Smooth muscle cell (in vitro differentiated cells): ENCODE measurements at regions not wholly inside any gene's neighbourhood (a gene's known extent, or its start where the extent isn't known, plus 50 kb on each side); places are given as distances from the start of the nearest gene placed in this dataset.

Experiments used
- DNase-seq: peaks from one replicate; lab custom pipeline; 2025; ENCODE audit not compliant: unreplicated experiment; lab: John Stamatoyannopoulos, UW
- H2AFZ ChIP-seq: fragments of 200-600 bp; sonication (generic); 2 replicates; pipeline ENCODE4 v1.6.0; 2016; ENCODE audit warnings: antibody characterized with exemption, low read depth, mild to moderate bottlenecking
- H3F3A ChIP-seq: fragments of 200-600 bp; sonication (generic); 2 replicates; pipeline ENCODE4 v1.6.0; 2017; ENCODE audit warnings: antibody characterized with exemption, low read depth
- H3K27ac ChIP-seq: fragments of 200-600 bp; sonication (generic); 2 replicates; pipeline ENCODE4 v1.5.1; 2016; ENCODE audit warnings: low read depth, mild to moderate bottlenecking
- H3K27me3 ChIP-seq: fragments of 200-600 bp; sonication (generic); 2 replicates; pipeline ENCODE4 v1.6.1; 2016; ENCODE audit warnings: low read depth, mild to moderate bottlenecking
- H3K36me3 ChIP-seq: fragments of 200-600 bp; sonication (generic); 2 replicates; pipeline ENCODE4 v1.5.1; 2016; ENCODE audit warnings: low read depth
- H3K4me1 ChIP-seq: fragments of 200-600 bp; sonication (generic); 2 replicates; pipeline ENCODE4 v1.5.1; 2016; ENCODE audit warnings: low read depth
- H3K4me2 ChIP-seq: fragments of 200-600 bp; sonication (generic); 2 replicates; pipeline ENCODE4 v1.6.0; 2016; ENCODE audit warnings: mild to moderate bottlenecking
- H3K4me3 ChIP-seq: fragments of 200-600 bp; sonication (generic); 2 replicates; pipeline ENCODE4 v1.5.1; 2016; ENCODE audit warnings: mild to moderate bottlenecking
- H3K79me2 ChIP-seq: fragments of 200-600 bp; sonication (generic); 2 replicates; pipeline ENCODE4 v1.6.0; 2016; ENCODE audit warnings: low read depth, mild to moderate bottlenecking
- H3K9ac ChIP-seq: fragments of 200-600 bp; sonication (generic); 2 replicates; pipeline ENCODE4 v1.6.0; 2016; ENCODE audit warnings: low read depth
- H3K9me3 ChIP-seq: fragments of 200-600 bp; sonication (generic); replicated peaks from 2 replicates; pipeline ENCODE4 v1.5.1; 2016; ENCODE audit warnings: low read depth
- H4K20me1 ChIP-seq: fragments of 200-600 bp; sonication (generic); 2 replicates; pipeline ENCODE4 v1.6.0; 2016; ENCODE audit warnings: low read depth
- whole genome bisulfite sequencing: methylation state at CpG from one replicate; pipeline ENCODE4 v1.1.7; 2016; ENCODE audit warnings: low lambda C conversion rate; 5-methylcytosine and 5-hydroxymethylcytosine counted together
- TF ChIP-seq, protein P1 (sequence below): fragments of 200-600 bp; sonication (generic); IDR thresholded peaks from 2 replicates; pipeline ENCODE4 v1.5.1; 2017; ENCODE audit warnings: borderline replicate concordance, mild to moderate bottlenecking, antibody characterized with exemption; ENCODE audit not compliant: insufficient read depth, poor library complexity, severe bottlenecking

DNA sequence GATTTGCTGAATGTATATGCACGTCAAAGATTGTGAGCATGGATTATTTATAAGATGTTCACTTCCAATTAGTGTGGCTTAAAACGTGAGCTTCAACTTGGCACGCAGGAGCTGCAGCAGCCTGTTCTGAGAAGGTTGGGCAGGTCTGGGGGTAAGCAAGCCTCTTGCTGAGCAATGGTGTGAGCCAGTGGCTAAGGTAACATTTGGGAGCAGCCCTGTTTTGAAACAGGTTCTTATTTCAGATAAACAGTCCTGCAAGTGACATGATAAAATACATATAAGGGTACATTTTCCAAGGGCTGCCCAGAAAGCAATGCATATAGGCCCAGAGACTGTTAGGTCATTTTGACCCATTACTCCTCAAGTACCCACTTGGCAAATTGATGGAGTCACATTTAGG is 415.3 kb downstream of the ZNF521 start:
- 97% methylated on average over 3 of the region's 3 CpGs for WGBS
- DNase-seq = no peak

DNA sequence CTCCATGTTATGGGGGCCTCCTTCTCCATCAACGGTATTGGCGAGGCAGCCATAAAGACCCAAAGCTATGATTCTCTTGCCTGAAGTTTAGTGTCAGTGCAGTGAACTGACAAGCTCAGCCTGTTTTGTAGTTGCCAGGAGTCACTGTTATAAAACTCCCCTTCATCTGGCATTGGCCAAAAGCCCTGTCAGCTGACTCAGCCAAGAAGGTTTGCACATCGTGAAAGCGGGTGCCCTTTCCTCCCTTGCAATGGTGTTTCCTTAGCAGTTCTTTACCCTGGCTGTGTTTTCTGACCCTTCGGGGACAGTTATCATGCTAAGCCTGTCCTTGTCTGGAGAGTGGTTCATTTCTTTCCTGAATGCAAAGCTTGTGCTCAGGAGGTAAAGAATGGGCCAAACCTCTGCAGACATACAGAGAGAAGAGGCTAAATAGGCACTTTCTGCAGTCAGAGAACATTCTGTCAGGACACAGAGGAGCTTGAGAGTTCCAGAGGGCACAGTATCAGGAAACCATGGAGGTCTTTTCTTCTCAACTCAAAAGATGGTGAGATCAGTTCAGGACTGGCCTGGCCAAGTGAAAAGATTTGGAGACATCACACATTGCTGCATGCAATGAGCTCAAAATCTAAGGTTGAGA is 414.2 kb downstream of the ZNF521 start:
- WGBS = 89% methylated on average over 5 of the region's 5 CpGs

More for the DNA sequence above, 415.3 kb downstream of the ZNF521 start:
- Histone ChIP-seq H3F3A (no peaks in the 10 kb centered on the region), H3K4me2 (no peak overlapping the region), H3K27ac (no peak overlapping the region), H4K20me1 (no peaks in the 10 kb centered on the region), H3K9ac (no peak overlapping the region), H3K4me3 (no peak overlapping the region), H3K27me3 (no peaks in the 10 kb centered on the region), H2AFZ (no peak overlapping the region), H3K4me1 (peaks cover 6% of the 10 kb centered on the region), H3K36me3 (no peaks in the 10 kb centered on the region), H3K9me3 (no peaks in the 10 kb centered on the region), H3K79me2 (no peaks in the 10 kb centered on the region)
- TF ChIP-seq, protein P1, sequence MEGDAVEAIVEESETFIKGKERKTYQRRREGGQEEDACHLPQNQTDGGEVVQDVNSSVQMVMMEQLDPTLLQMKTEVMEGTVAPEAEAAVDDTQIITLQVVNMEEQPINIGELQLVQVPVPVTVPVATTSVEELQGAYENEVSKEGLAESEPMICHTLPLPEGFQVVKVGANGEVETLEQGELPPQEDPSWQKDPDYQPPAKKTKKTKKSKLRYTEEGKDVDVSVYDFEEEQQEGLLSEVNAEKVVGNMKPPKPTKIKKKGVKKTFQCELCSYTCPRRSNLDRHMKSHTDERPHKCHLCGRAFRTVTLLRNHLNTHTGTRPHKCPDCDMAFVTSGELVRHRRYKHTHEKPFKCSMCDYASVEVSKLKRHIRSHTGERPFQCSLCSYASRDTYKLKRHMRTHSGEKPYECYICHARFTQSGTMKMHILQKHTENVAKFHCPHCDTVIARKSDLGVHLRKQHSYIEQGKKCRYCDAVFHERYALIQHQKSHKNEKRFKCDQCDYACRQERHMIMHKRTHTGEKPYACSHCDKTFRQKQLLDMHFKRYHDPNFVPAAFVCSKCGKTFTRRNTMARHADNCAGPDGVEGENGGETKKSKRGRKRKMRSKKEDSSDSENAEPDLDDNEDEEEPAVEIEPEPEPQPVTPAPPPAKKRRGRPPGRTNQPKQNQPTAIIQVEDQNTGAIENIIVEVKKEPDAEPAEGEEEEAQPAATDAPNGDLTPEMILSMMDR = no peak

DNA sequence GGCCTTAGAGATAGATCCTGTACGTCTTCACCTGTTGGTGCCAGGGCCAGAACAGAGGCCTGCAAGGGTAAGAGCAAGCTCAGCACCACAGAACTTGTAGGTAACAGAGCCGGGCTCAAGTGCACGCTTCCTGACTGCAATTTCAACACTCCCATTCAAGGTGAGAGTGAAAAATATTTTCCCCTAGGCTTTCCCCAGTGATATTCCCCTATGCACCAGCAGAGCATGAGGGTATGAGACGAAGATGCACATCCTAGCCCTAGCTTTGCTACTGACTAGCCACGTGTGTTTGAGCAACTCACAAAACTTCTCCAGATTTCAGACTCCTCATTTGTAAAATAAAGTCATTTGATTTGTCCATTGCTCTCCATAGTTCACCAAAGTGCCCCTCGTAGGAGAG is 411.6 kb downstream of the ZNF521 start:
- 92% methylated on average over 6 of the region's 6 CpGs for WGBS
- Histone ChIP-seq H3K36me3 (no peaks in the 10 kb centered on the region), H2AFZ (no peak overlapping the region), H3K79me2 (no peaks in the 10 kb centered on the region), H3K4me2 (no peak overlapping the region), H3K9ac (no peak overlapping the region), H3K27ac (no peak overlapping the region), H3K4me3 (no peak overlapping the region), H3K27me3 (no peaks in the 10 kb centered on the region), H3F3A (no peaks in the 10 kb centered on the region), H3K4me1 (no peaks in the 10 kb centered on the region), H3K9me3 (no peaks in the 10 kb centered on the region), H4K20me1 (no peaks in the 10 kb centered on the region)
- TF ChIP-seq, protein P1 = no peak
- DNase-seq = no peak

More for the DNA sequence above, 414.2 kb downstream of the ZNF521 start:
- H3K27me3 ChIP-seq = no peaks in the 10 kb centered on the region
- H3K9me3 ChIP-seq = no peaks in the 10 kb centered on the region
- H3F3A ChIP-seq = no peaks in the 10 kb centered on the region
- TF ChIP-seq, protein P1 = no peak
- no peak overlapping the region for H3K4me3 ChIP-seq
- no peak overlapping the region for H3K9ac ChIP-seq
- no peaks in the 10 kb centered on the region for H3K79me2 ChIP-seq
- no peak overlapping the region for H3K27ac ChIP-seq
- H2AFZ ChIP-seq = no peak overlapping the region
- no peak for DNase-seq
- no peaks in the 10 kb centered on the region for H3K36me3 ChIP-seq
- no peaks in the 10 kb centered on the region for H4K20me1 ChIP-seq
- H3K4me1 ChIP-seq = no peaks in the 10 kb centered on the region
- no peak overlapping the region for H3K4me2 ChIP-seq
